T-helper 2 cell treated with Interferon-gamma antibody and Interleukin-4, amounts not matched to agents 5 μg/mL and 100 μg/mL, for 36 hours (primary cell): ENCODE measurements at regions not wholly inside any gene's neighbourhood (a gene's known extent, or its start where the extent isn't known, plus 50 kb on each side); places are given as distances from the start of the nearest gene placed in this dataset.

Experiments
- DNase-seq: peaks from one replicate; pipeline ENCODE4 v3.0.0; 2021; ENCODE audit warnings: low spot score
- H3K27ac Mint-ChIP-seq: one replicate; pipeline ENCODE4 v1.8.0; 2021; ENCODE audit warnings: mild to moderate bottlenecking, mixed read lengths
- H3K27me3 Mint-ChIP-seq: one replicate; pipeline ENCODE4 v1.8.0; 2021; ENCODE audit warnings: low read depth, mixed read lengths
- H3K36me3 Mint-ChIP-seq: one replicate; pipeline ENCODE4 v1.8.0; 2021; ENCODE audit warnings: low read depth, mixed read lengths
- H3K4me1 Mint-ChIP-seq: one replicate; pipeline ENCODE4 v1.8.0; 2021; ENCODE audit warnings: low read depth, mixed read lengths
- H3K4me3 Mint-ChIP-seq: one replicate; pipeline ENCODE4 v1.8.0; 2022; ENCODE audit warnings: mild to moderate bottlenecking, moderate library complexity, mixed read lengths
- H3K9me3 Mint-ChIP-seq: one replicate; pipeline ENCODE4 v1.8.0; 2021; ENCODE audit warnings: mixed read lengths

GRCh38 chr4:176383273-176384077 lies 63.7 kb downstream of the SPCS3 start:
- DNase-seq = no peak
- Mint-ChIP-seq H3K4me3 (no peak overlapping the region), H3K36me3 (no peaks in the 10 kb centered on the region), H3K27me3 (peaks cover 7% of the 10 kb centered on the region), H3K9me3 (no peaks in the 10 kb centered on the region), H3K4me1 (no peaks in the 10 kb centered on the region), H3K27ac (no peak overlapping the region)

- no peaks in the 10 kb centered on the region for H3K4me1 Mint-ChIP-seq
- H3K4me3 Mint-ChIP-seq = no peak overlapping the region
- DNase-seq = no peak
- no peaks in the 10 kb centered on the region for H3K36me3 Mint-ChIP-seq
- peaks cover 7% of the 10 kb centered on the region for H3K27me3 Mint-ChIP-seq
- no peak overlapping the region for H3K27ac Mint-ChIP-seq
- H3K9me3 Mint-ChIP-seq = no peaks in the 10 kb centered on the region
These were observed 65.8 kb downstream of the SPCS3 start for GRCh38 chr4:176385601-176386000.

GRCh38 chr4:176387571-176387970 lies 67.8 kb downstream of the SPCS3 start:
- Mint-ChIP-seq H3K36me3 (no peaks in the 10 kb centered on the region), H3K27me3 (peaks cover 7% of the 10 kb centered on the region), H3K27ac (no peak overlapping the region), H3K4me3 (no peak overlapping the region), H3K4me1 (no peaks in the 10 kb centered on the region), H3K9me3 (no peaks in the 10 kb centered on the region)
- no peak for DNase-seq

GRCh38 chr4:176393306-176394013 lies 73.7 kb downstream of the SPCS3 start:
- H3K36me3 Mint-ChIP-seq = no peaks in the 10 kb centered on the region
- H3K9me3 Mint-ChIP-seq = no peaks in the 10 kb centered on the region
- no peak for DNase-seq
- H3K4me1 Mint-ChIP-seq = no peaks in the 10 kb centered on the region
- no peak overlapping the region for H3K4me3 Mint-ChIP-seq
- no peak overlapping the region for H3K27ac Mint-ChIP-seq
- H3K27me3 Mint-ChIP-seq = no peaks in the 10 kb centered on the region

GRCh38 chr4:176400816-176401461 lies 81.2 kb downstream of the SPCS3 start:
- H3K36me3 Mint-ChIP-seq = no peaks in the 10 kb centered on the region
- no peaks in the 10 kb centered on the region for H3K4me1 Mint-ChIP-seq
- no peak overlapping the region for H3K27ac Mint-ChIP-seq
- no peak overlapping the region for H3K4me3 Mint-ChIP-seq
- H3K27me3 Mint-ChIP-seq = no peaks in the 10 kb centered on the region
- DNase-seq = no peak
- H3K9me3 Mint-ChIP-seq = no peaks in the 10 kb centered on the region

GRCh38 chr4:176404621-176405020 lies 84.9 kb downstream of the SPCS3 start:
- Mint-ChIP-seq H3K27me3 (no peaks in the 10 kb centered on the region), H3K4me3 (no peak overlapping the region), H3K9me3 (no peaks in the 10 kb centered on the region), H3K27ac (no peak overlapping the region), H3K4me1 (no peaks in the 10 kb centered on the region), H3K36me3 (no peaks in the 10 kb centered on the region)
- DNase-seq = no peak

GRCh38 chr4:176406297-176406696 lies 86.5 kb downstream of the SPCS3 start:
- no peaks in the 10 kb centered on the region for H3K36me3 Mint-ChIP-seq
- no peak for DNase-seq
- no peaks in the 10 kb centered on the region for H3K9me3 Mint-ChIP-seq
- no peak overlapping the region for H3K27ac Mint-ChIP-seq
- H3K27me3 Mint-ChIP-seq = no peaks in the 10 kb centered on the region
- H3K4me3 Mint-ChIP-seq = no peak overlapping the region
- H3K4me1 Mint-ChIP-seq = no peaks in the 10 kb centered on the region

GRCh38 chr4:176406736-176407135 lies 87.0 kb downstream of the SPCS3 start:
- H3K36me3 Mint-ChIP-seq = no peaks in the 10 kb centered on the region
- no peak overlapping the region for H3K27ac Mint-ChIP-seq
- no peaks in the 10 kb centered on the region for H3K9me3 Mint-ChIP-seq
- no peaks in the 10 kb centered on the region for H3K27me3 Mint-ChIP-seq
- H3K4me1 Mint-ChIP-seq = no peaks in the 10 kb centered on the region
- H3K4me3 Mint-ChIP-seq = no peak overlapping the region
- DNase-seq = no peak

GRCh38 chr4:176409627-176410026 lies 89.9 kb downstream of the SPCS3 start:
- Mint-ChIP-seq H3K4me3 (no peak overlapping the region), H3K36me3 (no peaks in the 10 kb centered on the region), H3K27me3 (no peaks in the 10 kb centered on the region), H3K27ac (no peak overlapping the region), H3K4me1 (no peaks in the 10 kb centered on the region), H3K9me3 (no peaks in the 10 kb centered on the region)
- no peak for DNase-seq

GRCh38 chr4:176413171-176413570 lies 93.4 kb downstream of the SPCS3 start:
- Mint-ChIP-seq H3K27ac (no peak overlapping the region), H3K4me3 (no peak overlapping the region), H3K4me1 (no peaks in the 10 kb centered on the region), H3K36me3 (no peaks in the 10 kb centered on the region), H3K9me3 (no peaks in the 10 kb centered on the region), H3K27me3 (no peaks in the 10 kb centered on the region)
- DNase-seq = no peak

GRCh38 chr4:176422001-176422400 lies 102.2 kb downstream of the SPCS3 start:
- DNase-seq = no peak
- H3K4me1 Mint-ChIP-seq = no peaks in the 10 kb centered on the region
- no peak overlapping the region for H3K4me3 Mint-ChIP-seq
- no peaks in the 10 kb centered on the region for H3K9me3 Mint-ChIP-seq
- no peaks in the 10 kb centered on the region for H3K36me3 Mint-ChIP-seq
- H3K27ac Mint-ChIP-seq = no peak overlapping the region
- no peaks in the 10 kb centered on the region for H3K27me3 Mint-ChIP-seq

GRCh38 chr4:176422511-176422910 lies 102.7 kb downstream of the SPCS3 start:
- no peaks in the 10 kb centered on the region for H3K36me3 Mint-ChIP-seq
- no peaks in the 10 kb centered on the region for H3K9me3 Mint-ChIP-seq
- no peaks in the 10 kb centered on the region for H3K27me3 Mint-ChIP-seq
- no peak overlapping the region for H3K4me3 Mint-ChIP-seq
- no peak for DNase-seq
- H3K27ac Mint-ChIP-seq = no peak overlapping the region
- no peaks in the 10 kb centered on the region for H3K4me1 Mint-ChIP-seq

GRCh38 chr4:176425035-176425434 lies 105.3 kb downstream of the SPCS3 start:
- H3K4me3 Mint-ChIP-seq = no peak overlapping the region
- H3K9me3 Mint-ChIP-seq = no peaks in the 10 kb centered on the region
- no peak overlapping the region for H3K27ac Mint-ChIP-seq
- no peaks in the 10 kb centered on the region for H3K4me1 Mint-ChIP-seq
- H3K27me3 Mint-ChIP-seq = no peaks in the 10 kb centered on the region
- DNase-seq = no peak
- H3K36me3 Mint-ChIP-seq = no peaks in the 10 kb centered on the region

GRCh38 chr4:176432811-176433540 lies 113.2 kb downstream of the SPCS3 start:
- Mint-ChIP-seq H3K27me3 (no peaks in the 10 kb centered on the region), H3K27ac (no peak overlapping the region), H3K36me3 (no peaks in the 10 kb centered on the region), H3K4me1 (peaks cover 3% of the 10 kb centered on the region), H3K9me3 (no peaks in the 10 kb centered on the region), H3K4me3 (no peak overlapping the region)
- no peak for DNase-seq
